ENCODE measurements at regions not wholly inside any gene's neighbourhood (a gene's known extent, or its start where the extent isn't known, plus 50 kb on each side); places are given as distances from the start of the nearest gene placed in this dataset.

DNA sequence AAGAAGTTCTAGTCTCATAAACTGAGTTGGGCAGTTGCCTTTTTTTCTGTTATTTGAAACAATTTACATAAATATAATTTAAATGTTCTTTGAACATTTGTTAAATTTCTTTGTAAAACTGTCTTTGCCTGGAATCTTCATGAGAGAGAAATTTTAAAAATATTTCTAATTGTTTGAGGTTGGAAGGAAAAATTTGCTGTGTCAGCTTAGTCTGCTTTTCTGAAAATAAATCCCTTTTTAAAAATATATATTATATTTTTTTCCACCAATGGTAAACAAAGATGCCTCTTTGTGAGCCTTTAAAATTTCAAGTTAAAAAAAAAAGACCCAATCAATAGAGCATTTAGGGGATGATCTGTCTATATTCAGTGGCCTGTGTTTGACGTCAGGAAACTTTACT, 542.7 kb downstream of the KIF4B start:
- TF ChIP-seq, protein P1, sequence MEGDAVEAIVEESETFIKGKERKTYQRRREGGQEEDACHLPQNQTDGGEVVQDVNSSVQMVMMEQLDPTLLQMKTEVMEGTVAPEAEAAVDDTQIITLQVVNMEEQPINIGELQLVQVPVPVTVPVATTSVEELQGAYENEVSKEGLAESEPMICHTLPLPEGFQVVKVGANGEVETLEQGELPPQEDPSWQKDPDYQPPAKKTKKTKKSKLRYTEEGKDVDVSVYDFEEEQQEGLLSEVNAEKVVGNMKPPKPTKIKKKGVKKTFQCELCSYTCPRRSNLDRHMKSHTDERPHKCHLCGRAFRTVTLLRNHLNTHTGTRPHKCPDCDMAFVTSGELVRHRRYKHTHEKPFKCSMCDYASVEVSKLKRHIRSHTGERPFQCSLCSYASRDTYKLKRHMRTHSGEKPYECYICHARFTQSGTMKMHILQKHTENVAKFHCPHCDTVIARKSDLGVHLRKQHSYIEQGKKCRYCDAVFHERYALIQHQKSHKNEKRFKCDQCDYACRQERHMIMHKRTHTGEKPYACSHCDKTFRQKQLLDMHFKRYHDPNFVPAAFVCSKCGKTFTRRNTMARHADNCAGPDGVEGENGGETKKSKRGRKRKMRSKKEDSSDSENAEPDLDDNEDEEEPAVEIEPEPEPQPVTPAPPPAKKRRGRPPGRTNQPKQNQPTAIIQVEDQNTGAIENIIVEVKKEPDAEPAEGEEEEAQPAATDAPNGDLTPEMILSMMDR (IDR thresholded peaks at IDR 0.05) = no peak
- TF ChIP-seq RAD21 (conservative IDR thresholded peaks at IDR 0.05 in 1 of 2, IDR thresholded peaks at IDR 0.05 in 1 of 2) = no peak
- TF ChIP-seq, protein P2, sequence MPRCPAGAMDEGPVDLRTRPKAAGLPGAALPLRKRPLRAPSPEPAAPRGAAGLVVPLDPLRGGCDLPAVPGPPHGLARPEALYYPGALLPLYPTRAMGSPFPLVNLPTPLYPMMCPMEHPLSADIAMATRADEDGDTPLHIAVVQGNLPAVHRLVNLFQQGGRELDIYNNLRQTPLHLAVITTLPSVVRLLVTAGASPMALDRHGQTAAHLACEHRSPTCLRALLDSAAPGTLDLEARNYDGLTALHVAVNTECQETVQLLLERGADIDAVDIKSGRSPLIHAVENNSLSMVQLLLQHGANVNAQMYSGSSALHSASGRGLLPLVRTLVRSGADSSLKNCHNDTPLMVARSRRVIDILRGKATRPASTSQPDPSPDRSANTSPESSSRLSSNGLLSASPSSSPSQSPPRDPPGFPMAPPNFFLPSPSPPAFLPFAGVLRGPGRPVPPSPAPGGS (IDR thresholded peaks at IDR 0.05) = no peak
- TF ChIP-seq, protein P3, sequence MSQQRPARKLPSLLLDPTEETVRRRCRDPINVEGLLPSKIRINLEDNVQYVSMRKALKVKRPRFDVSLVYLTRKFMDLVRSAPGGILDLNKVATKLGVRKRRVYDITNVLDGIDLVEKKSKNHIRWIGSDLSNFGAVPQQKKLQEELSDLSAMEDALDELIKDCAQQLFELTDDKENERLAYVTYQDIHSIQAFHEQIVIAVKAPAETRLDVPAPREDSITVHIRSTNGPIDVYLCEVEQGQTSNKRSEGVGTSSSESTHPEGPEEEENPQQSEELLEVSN (IDR thresholded peaks at IDR 0.05; ENCODE audit: borderline replicate concordance, low read depth) = no peak
- TF ChIP-seq CHD4 (IDR thresholded peaks at IDR 0.05; ENCODE audit: borderline replicate concordance) = no peak
- TF ChIP-seq RARB (CRISPR knock-in tag; IDR thresholded peaks at IDR 0.05) = no peak
- TF ChIP-seq, protein P4, sequence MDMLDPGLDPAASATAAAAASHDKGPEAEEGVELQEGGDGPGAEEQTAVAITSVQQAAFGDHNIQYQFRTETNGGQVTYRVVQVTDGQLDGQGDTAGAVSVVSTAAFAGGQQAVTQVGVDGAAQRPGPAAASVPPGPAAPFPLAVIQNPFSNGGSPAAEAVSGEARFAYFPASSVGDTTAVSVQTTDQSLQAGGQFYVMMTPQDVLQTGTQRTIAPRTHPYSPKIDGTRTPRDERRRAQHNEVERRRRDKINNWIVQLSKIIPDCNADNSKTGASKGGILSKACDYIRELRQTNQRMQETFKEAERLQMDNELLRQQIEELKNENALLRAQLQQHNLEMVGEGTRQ (IDR thresholded peaks at IDR 0.05) = no peak
- no peak for TF ChIP-seq POLR2A (IDR thresholded peaks at IDR 0.05; ENCODE audit: low read length)
- TF ChIP-seq CEBPB (IDR thresholded peaks at IDR 0.05) = no peak
- no peak for TF ChIP-seq SMC3 (IDR thresholded peaks at IDR 0.05)
- no peak for TF ChIP-seq RCOR1 (IDR thresholded peaks at IDR 0.05; ENCODE audit: low read depth, low read length)

All from A549 (cell line).